ENCODE measurements at regions not wholly inside any gene's neighbourhood (a gene's known extent, or its start where the extent isn't known, plus 50 kb on each side); places are given as distances from the start of the nearest gene placed in this dataset.

- Histone ChIP-seq H3K4me1 (ENCODE audit: insufficient read depth, poor library complexity, severe bottlenecking) (no peaks in the 10 kb centered on the region), H3K4me3 (ENCODE audit: severe bottlenecking) (no peak overlapping the region), H3K27me3 (ENCODE audit: insufficient read depth, poor library complexity, severe bottlenecking) (no peaks in the 10 kb centered on the region), H3K36me3 (ENCODE audit: low read depth) (no peaks in the 10 kb centered on the region), H3K9me3 (ENCODE audit: severe bottlenecking) (no peaks in the 10 kb centered on the region), H3K27ac (ENCODE audit: poor library complexity, severe bottlenecking) (no peak overlapping the region)
- TF ChIP-seq CTCF (IDR thresholded peaks at IDR 0.05; ENCODE audit: poor library complexity, severe bottlenecking) = no peak
- ATAC-seq (ENCODE audit: low read depth) = no peak
- DNase-seq (ENCODE audit: low spot score) = no peak
Observed at GRCh38 chr11:29801561-29801960, 215.3 kb downstream of the KCNA4 start.

- Histone ChIP-seq H3K4me1 (ENCODE audit: insufficient read depth, poor library complexity, severe bottlenecking) (no peaks in the 10 kb centered on the region), H3K36me3 (ENCODE audit: low read depth) (no peaks in the 10 kb centered on the region), H3K27me3 (ENCODE audit: insufficient read depth, poor library complexity, severe bottlenecking) (no peaks in the 10 kb centered on the region), H3K4me3 (ENCODE audit: severe bottlenecking) (no peak overlapping the region), H3K9me3 (ENCODE audit: severe bottlenecking) (no peaks in the 10 kb centered on the region), H3K27ac (ENCODE audit: poor library complexity, severe bottlenecking) (no peak overlapping the region)
- ATAC-seq (ENCODE audit: low read depth) (no peak), DNase-seq (ENCODE audit: low spot score) (no peak)
- no peak for TF ChIP-seq CTCF (IDR thresholded peaks at IDR 0.05; ENCODE audit: poor library complexity, severe bottlenecking)
Observed at GRCh38 chr11:29786092-29786491, 230.7 kb downstream of the KCNA4 start.

DNA sequence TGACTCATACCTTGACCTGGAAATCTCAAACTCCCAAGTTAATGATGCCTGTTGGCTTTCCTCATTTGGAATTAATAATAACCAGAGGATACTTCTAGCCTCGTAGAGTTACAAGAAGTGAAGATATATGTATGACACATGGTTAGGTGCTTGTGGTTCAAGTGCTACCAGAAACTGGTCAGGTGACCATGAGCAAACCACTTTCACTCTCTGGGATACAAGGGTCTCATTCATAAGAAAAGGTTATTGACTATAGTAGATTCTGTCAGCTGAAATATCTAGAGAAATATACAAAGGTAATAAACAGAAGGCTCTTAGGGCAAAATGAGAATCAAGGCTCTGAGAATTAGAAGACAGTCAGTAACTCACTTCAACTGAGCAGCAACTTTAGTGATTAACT, 233.3 kb downstream of the KCNA4 start:
- DNase-seq (ENCODE audit: low spot score) (no peak), ATAC-seq (ENCODE audit: low read depth) (no peak)
- TF ChIP-seq CTCF (IDR thresholded peaks at IDR 0.05; ENCODE audit: poor library complexity, severe bottlenecking) = no peak
- Histone ChIP-seq H3K4me3 (ENCODE audit: severe bottlenecking) (no peak overlapping the region), H3K27me3 (ENCODE audit: insufficient read depth, poor library complexity, severe bottlenecking) (no peaks in the 10 kb centered on the region), H3K9me3 (ENCODE audit: severe bottlenecking) (no peaks in the 10 kb centered on the region), H3K36me3 (ENCODE audit: low read depth) (no peaks in the 10 kb centered on the region), H3K4me1 (ENCODE audit: insufficient read depth, poor library complexity, severe bottlenecking) (no peaks in the 10 kb centered on the region), H3K27ac (ENCODE audit: poor library complexity, severe bottlenecking) (no peak overlapping the region)

DNA sequence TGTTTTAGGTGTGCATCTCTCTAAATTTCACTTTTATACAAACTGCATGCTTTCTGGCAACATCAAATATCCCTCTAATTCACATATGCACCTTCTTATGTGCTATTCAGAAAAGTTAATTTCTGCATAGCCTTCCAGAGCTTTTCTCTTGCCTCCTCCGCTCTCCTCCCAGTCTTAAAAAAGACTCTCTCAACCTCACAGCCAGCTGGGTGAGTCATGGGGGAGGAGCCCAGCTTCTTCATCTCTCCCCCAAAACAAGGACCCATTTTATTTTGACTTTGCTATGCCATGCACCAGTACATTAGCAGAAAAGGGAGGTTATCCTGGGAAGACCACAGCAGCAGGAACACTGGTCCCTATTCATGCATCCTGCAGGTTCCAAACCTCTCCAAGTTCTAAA, 234.4 kb downstream of the KCNA4 start:
- DNase-seq (ENCODE audit: low spot score) (no peak), ATAC-seq (ENCODE audit: low read depth) (no peak)
- TF ChIP-seq CTCF (IDR thresholded peaks at IDR 0.05; ENCODE audit: poor library complexity, severe bottlenecking) = no peak
- H3K27ac ChIP-seq (ENCODE audit: poor library complexity, severe bottlenecking) = no peak overlapping the region
- H3K4me1 ChIP-seq (ENCODE audit: insufficient read depth, poor library complexity, severe bottlenecking) = no peaks in the 10 kb centered on the region
- H3K4me3 ChIP-seq (ENCODE audit: severe bottlenecking) = no peak overlapping the region
- no peaks in the 10 kb centered on the region for H3K9me3 ChIP-seq (ENCODE audit: severe bottlenecking)
- H3K27me3 ChIP-seq (ENCODE audit: insufficient read depth, poor library complexity, severe bottlenecking) = no peaks in the 10 kb centered on the region
- no peaks in the 10 kb centered on the region for H3K36me3 ChIP-seq (ENCODE audit: low read depth)

GRCh38 chr11:29781268-29781667, 235.6 kb downstream of the KCNA4 start:
- H3K36me3 ChIP-seq (ENCODE audit: low read depth) = no peaks in the 10 kb centered on the region
- DNase-seq (ENCODE audit: low spot score) (no peak), ATAC-seq (ENCODE audit: low read depth) (no peak)
- no peak for TF ChIP-seq CTCF (IDR thresholded peaks at IDR 0.05; ENCODE audit: poor library complexity, severe bottlenecking)
- no peaks in the 10 kb centered on the region for H3K9me3 ChIP-seq (ENCODE audit: severe bottlenecking)
- H3K27ac ChIP-seq (ENCODE audit: poor library complexity, severe bottlenecking) = no peak overlapping the region
- no peaks in the 10 kb centered on the region for H3K27me3 ChIP-seq (ENCODE audit: insufficient read depth, poor library complexity, severe bottlenecking)
- no peaks in the 10 kb centered on the region for H3K4me1 ChIP-seq (ENCODE audit: insufficient read depth, poor library complexity, severe bottlenecking)
- H3K4me3 ChIP-seq (ENCODE audit: severe bottlenecking) = no peak overlapping the region

All from RWPE2 (cell line).